Uterus (tissue), 3 donors: ENCODE measurements at regions not wholly inside any gene's neighbourhood (a gene's known extent, or its start where the extent isn't known, plus 50 kb on each side); places are given as distances from the start of the nearest gene placed in this dataset.
"Not testable (repeated sequence)": the region's sequence is repeated elsewhere in the genome, so short reads cannot be mapped to it uniquely, and the experiment has no call there.

Source experiments
- DNase-seq, 2 donors: peaks; one replicate each; pipeline ENCODE4 v3.0.0-alpha.2; 2019 to 2020
- H3K27ac ChIP-seq, 2 donors: fragments of 200-600 bp; sonication (generic); 1 replicate in 1 of 2; 2 replicates in 1 of 2; pipeline ENCODE4 v1.5.1; 2016 to 2018
- H3K27me3 ChIP-seq, 2 donors: fragments of 200-600 bp; sonication (generic); one replicate each; pipeline ENCODE4 v1.5.1; 2018 to 2019; ENCODE audit warnings: control low read depth in 1 of 2
- H3K36me3 ChIP-seq, 2 donors: fragments of 200-600 bp; sonication (generic); one replicate each; pipeline ENCODE4 v1.5.1; 2019; ENCODE audit warnings: control low read depth in 1 of 2
- H3K4me1 ChIP-seq, 2 donors: fragments of 200-600 bp; sonication (generic); one replicate each; pipeline ENCODE4 v1.5.1; 2018 to 2019; ENCODE audit warnings: control low read depth in 1 of 2
- H3K4me3 ChIP-seq, 2 donors: fragments of 200-600 bp; sonication (generic); 1 replicate in 1 of 2; 2 replicates in 1 of 2; pipeline ENCODE4 v1.5.1; 2018 to 2019; ENCODE audit warnings: mild to moderate bottlenecking in 1 of 2
- H3K9me3 ChIP-seq, 2 donors: fragments of 200-600 bp; sonication (generic); one replicate each; pipeline ENCODE4 v1.5.1; 2019; ENCODE audit warnings: control low read depth in 1 of 2
- POLR2A ChIP-seq, 2 donors: fragments of 450-650 bp; IDR thresholded peaks; one replicate each; pipeline ENCODE4 v1.6.1; 2016; ENCODE audit warnings: antibody characterized with exemption in 2 of 2, mild to moderate bottlenecking in 1 of 2, moderate library complexity in 1 of 2
- intact Hi-C: fragments of 100-400 bp; cut with DNase I; formaldehyde crosslinking; loops from one replicate; pipeline ENCODE4 v1.15.1; 2023; ENCODE audit warnings: low total_unique reads
- TF ChIP-seq, protein P1 (sequence below), 4 experiments: fragments of 200-600 bp in 2 of 4; fragments of 450-650 bp in 2 of 4; sonication (generic) in 2 of 4; IDR thresholded peaks; one replicate each; pipeline ENCODE4 v1.5.1; 2016 to 2019; ENCODE audit warnings: antibody characterized with exemption in 4 of 4, mild to moderate bottlenecking in 2 of 4, moderate library complexity in 1 of 4
- donor health status: DM: yes; HTN: yes; CAD: no.

GRCh38 chr3:150345021-150345538 is 63.0 kb upstream of the TSC22D2 start:
- no peak overlapping the region for H3K27ac ChIP-seq
- no peaks in the 10 kb centered on the region for H3K36me3 ChIP-seq
- H3K9me3 ChIP-seq, result no peaks in the 10 kb centered on the region
- TF ChIP-seq POLR2A (IDR thresholded peaks at IDR 0.05), result no peak
- TF ChIP-seq, protein P1, sequence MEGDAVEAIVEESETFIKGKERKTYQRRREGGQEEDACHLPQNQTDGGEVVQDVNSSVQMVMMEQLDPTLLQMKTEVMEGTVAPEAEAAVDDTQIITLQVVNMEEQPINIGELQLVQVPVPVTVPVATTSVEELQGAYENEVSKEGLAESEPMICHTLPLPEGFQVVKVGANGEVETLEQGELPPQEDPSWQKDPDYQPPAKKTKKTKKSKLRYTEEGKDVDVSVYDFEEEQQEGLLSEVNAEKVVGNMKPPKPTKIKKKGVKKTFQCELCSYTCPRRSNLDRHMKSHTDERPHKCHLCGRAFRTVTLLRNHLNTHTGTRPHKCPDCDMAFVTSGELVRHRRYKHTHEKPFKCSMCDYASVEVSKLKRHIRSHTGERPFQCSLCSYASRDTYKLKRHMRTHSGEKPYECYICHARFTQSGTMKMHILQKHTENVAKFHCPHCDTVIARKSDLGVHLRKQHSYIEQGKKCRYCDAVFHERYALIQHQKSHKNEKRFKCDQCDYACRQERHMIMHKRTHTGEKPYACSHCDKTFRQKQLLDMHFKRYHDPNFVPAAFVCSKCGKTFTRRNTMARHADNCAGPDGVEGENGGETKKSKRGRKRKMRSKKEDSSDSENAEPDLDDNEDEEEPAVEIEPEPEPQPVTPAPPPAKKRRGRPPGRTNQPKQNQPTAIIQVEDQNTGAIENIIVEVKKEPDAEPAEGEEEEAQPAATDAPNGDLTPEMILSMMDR (IDR thresholded peaks at IDR 0.05), result no peak
- no peak for DNase-seq
- no peak overlapping the region for H3K4me3 ChIP-seq
- intact Hi-C loops, result no loop called here
- H3K27me3 ChIP-seq, result no peaks in the 10 kb centered on the region
- no peaks in the 10 kb centered on the region for H3K4me1 ChIP-seq

GRCh38 chr3:150344079-150344759 is 63.9 kb upstream of the TSC22D2 start:
- Histone ChIP-seq H3K27me3 (no peaks in the 10 kb centered on the region), H3K4me1 (no peaks in the 10 kb centered on the region), H3K4me3 (no peak overlapping the region), H3K27ac (no peak overlapping the region), H3K9me3 (no peaks in the 10 kb centered on the region), H3K36me3 (no peaks in the 10 kb centered on the region)
- DNase-seq, result no peak
- no peak for TF ChIP-seq POLR2A (IDR thresholded peaks at IDR 0.05)
- TF ChIP-seq, protein P1 (IDR thresholded peaks at IDR 0.05), result no peak
- intact Hi-C loops, result no loop called here

- Histone ChIP-seq H3K9me3 (no peaks in the 10 kb centered on the region), H3K36me3 (no peaks in the 10 kb centered on the region), H3K4me3 (no peak overlapping the region), H3K4me1 (no peaks in the 10 kb centered on the region), H3K27me3 (no peaks in the 10 kb centered on the region), H3K27ac (no peak overlapping the region)
- TF ChIP-seq, protein P1 (IDR thresholded peaks at IDR 0.05), result no peak
- no peak for TF ChIP-seq POLR2A (IDR thresholded peaks at IDR 0.05)
- DNase-seq, result no peak
- intact Hi-C loops, result no loop called here
These were observed 65.1 kb upstream of the TSC22D2 start for GRCh38 chr3:150342896-150343467.

DNA sequence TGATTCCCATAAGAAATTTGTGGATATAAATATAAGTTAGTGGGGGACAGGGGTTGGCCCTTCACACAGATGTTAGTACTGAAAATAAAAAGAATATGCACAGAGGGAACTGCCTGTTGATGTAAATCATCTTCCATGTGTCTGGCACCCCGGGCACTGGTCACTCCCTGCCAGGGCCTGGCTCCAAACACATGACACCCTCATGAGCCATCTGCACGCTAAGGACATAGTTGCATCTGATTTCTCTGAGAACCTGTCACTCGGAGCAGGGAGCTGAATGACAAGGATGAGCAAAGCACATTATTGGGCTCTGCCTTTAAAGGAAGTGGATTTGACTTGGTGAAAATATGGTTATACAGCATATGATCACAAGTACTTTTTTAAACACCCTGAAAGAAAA is 66.2 kb upstream of the TSC22D2 start:
- no peaks in the 10 kb centered on the region for H3K4me1 ChIP-seq
- no peak for DNase-seq
- intact Hi-C loops, result no loop called here
- H3K36me3 ChIP-seq, result no peaks in the 10 kb centered on the region
- no peaks in the 10 kb centered on the region for H3K9me3 ChIP-seq
- H3K27me3 ChIP-seq, result no peaks in the 10 kb centered on the region
- no peak overlapping the region for H3K4me3 ChIP-seq
- no peak overlapping the region for H3K27ac ChIP-seq
- no peak for TF ChIP-seq POLR2A (IDR thresholded peaks at IDR 0.05)
- TF ChIP-seq, protein P1 (IDR thresholded peaks at IDR 0.05), result no peak

DNA sequence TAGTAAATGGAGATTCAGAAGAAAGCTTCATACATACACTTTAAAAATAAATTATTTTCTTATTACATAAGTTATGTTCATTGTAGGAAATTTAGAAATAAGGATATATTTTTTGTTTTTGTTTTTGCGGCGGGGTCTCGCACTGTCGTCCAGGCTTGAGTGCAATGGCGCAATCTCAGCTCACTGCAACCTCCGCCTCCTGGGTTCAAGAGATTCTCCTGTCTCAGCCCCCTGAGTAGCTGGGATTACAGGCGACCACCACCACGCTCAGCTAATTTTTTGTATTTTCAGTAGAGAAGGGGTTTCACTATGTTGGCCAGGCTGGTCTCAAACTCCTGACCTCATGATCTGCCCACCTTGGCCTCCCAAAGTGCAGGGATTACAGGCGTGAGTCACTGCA is 71.7 kb upstream of the TSC22D2 start:
- H3K4me1 ChIP-seq, H3K9me3 ChIP-seq, H3K36me3 ChIP-seq, H3K27ac ChIP-seq, DNase-seq, H3K4me3 ChIP-seq, intact Hi-C loops, H3K27me3 ChIP-seq: not testable (repeated sequence)
